H4 (cell line): ENCODE measurements at regions not wholly inside any gene's neighbourhood (a gene's known extent, or its start where the extent isn't known, plus 50 kb on each side); places are given as distances from the start of the nearest gene placed in this dataset.
"Not testable (repeated sequence)": the region's sequence is repeated elsewhere in the genome, so short reads cannot be mapped to it uniquely, and the experiment has no call there.

ENCODE experiments used
- DNase-seq: peaks from one replicate; pipeline ENCODE4 v3.0.0-alpha.2; 2015; ENCODE audit warnings: low spot score

- DNase-seq: no peak
These were observed 535.2 kb upstream of the EPHA7 start for GRCh38 chr6:93954584-93954983.

GRCh38 chr6:93943661-93944060 lies 524.3 kb upstream of the EPHA7 start:
- no peak for DNase-seq

GRCh38 chr6:93940381-93940780 lies 521.0 kb upstream of the EPHA7 start:
- no peak for DNase-seq

GRCh38 chr6:93932175-93932574 lies 512.8 kb upstream of the EPHA7 start:
- no peak for DNase-seq

GRCh38 chr6:93927731-93928130 lies 508.4 kb upstream of the EPHA7 start:
- DNase-seq: no peak

GRCh38 chr6:93919365-93919764 lies 500.0 kb upstream of the EPHA7 start:
- no peak for DNase-seq

- DNase-seq: no peak
These were observed 498.9 kb upstream of the EPHA7 start for GRCh38 chr6:93918258-93918657.

GRCh38 chr6:93917216-93917615 lies 497.9 kb upstream of the EPHA7 start:
- DNase-seq: no peak

- no peak for DNase-seq
These were observed 497.4 kb upstream of the EPHA7 start for GRCh38 chr6:93916716-93917115.

GRCh38 chr6:93915961-93916360 lies 496.6 kb upstream of the EPHA7 start:
- no peak for DNase-seq

GRCh38 chr6:93902517-93902916 lies 483.2 kb upstream of the EPHA7 start:
- no peak for DNase-seq

GRCh38 chr6:93900142-93900541 lies 480.8 kb upstream of the EPHA7 start:
- DNase-seq: no peak

GRCh38 chr6:93896081-93896480 lies 476.7 kb upstream of the EPHA7 start:
- DNase-seq: no peak

- DNase-seq: no peak
These were observed 475.2 kb upstream of the EPHA7 start for GRCh38 chr6:93894521-93894920.

- no peak for DNase-seq
These were observed 470.4 kb upstream of the EPHA7 start for GRCh38 chr6:93889713-93890112.

GRCh38 chr6:93886416-93886815 lies 467.1 kb upstream of the EPHA7 start:
- no peak for DNase-seq

GRCh38 chr6:93859971-93860370 lies 440.6 kb upstream of the EPHA7 start:
- no peak for DNase-seq

GRCh38 chr6:93858213-93858612 lies 438.9 kb upstream of the EPHA7 start:
- no peak for DNase-seq

GRCh38 chr6:93849857-93850256 lies 430.5 kb upstream of the EPHA7 start:
- DNase-seq: peak; percentile 2

GRCh38 chr6:93848031-93848742 lies 428.8 kb upstream of the EPHA7 start:
- no peak for DNase-seq

GRCh38 chr6:93842178-93842577 lies 422.8 kb upstream of the EPHA7 start:
- no peak for DNase-seq

- DNase-seq: not testable (repeated sequence)
These were observed 416.2 kb upstream of the EPHA7 start for GRCh38 chr6:93835451-93836145.

- not testable (repeated sequence) for DNase-seq
These were observed 415.7 kb upstream of the EPHA7 start for GRCh38 chr6:93835026-93835425.

- DNase-seq: not testable (repeated sequence)
These were observed 414.0 kb upstream of the EPHA7 start for GRCh38 chr6:93833326-93833725.
